Pancreas (tissue), 10 donors: ENCODE measurements at regions not wholly inside any gene's neighbourhood (a gene's known extent, or its start where the extent isn't known, plus 50 kb on each side); places are given as distances from the start of the nearest gene placed in this dataset.

Experiments
- ATAC-seq, 4 donors: fragments of 200-7000 bp; cut with Tn5 transposase; one replicate each; pipeline versions ENCODE4 v1.8.0 to v1.9.1; 2020; ENCODE audit warnings: mild to moderate bottlenecking in 4 of 4, moderate library complexity in 4 of 4
- DNase-seq, 6 donors: peaks; one replicate each; pipeline ENCODE4 v3.0.0-alpha.2; 2020
- FAIRE-seq: peaks from 2 replicates; lab custom pipeline; 2012; peaks lifted over from hg19 to GRCh38; lab: Jason Lieb, UNC
- H3K27ac ChIP-seq, 4 donors: fragments of 200-600 bp; sonication (generic); 1 replicate in 3 of 4; 2 replicates in 1 of 4; pipeline versions ENCODE4 v1.5.0 to v1.8.0; 2020
- H3K27me3 ChIP-seq, 4 donors: fragments of 200-600 bp; one replicate each; pipeline ENCODE4 v1.8.0; 2021
- H3K36me3 ChIP-seq, 3 donors: fragments of 200-600 bp; sonication (generic) in 1 of 3; one replicate each; pipeline versions ENCODE4 v1.5.0 to v1.8.0; 2020 to 2021
- H3K4me1 ChIP-seq, 3 donors: fragments of 200-600 bp; one replicate each; pipeline ENCODE4 v1.8.0; 2021
- H3K4me3 ChIP-seq, 4 donors: fragments of 200-600 bp; sonication (generic) in 2 of 4; one replicate each; pipeline versions ENCODE4 v1.5.0 to v1.8.0; 2020 to 2021
- H3K9me3 ChIP-seq, 4 donors: fragments of 200-600 bp; one replicate each; pipeline ENCODE4 v1.8.0; 2021
- WGBS, 2 donors: extraction: QIAGEN DNeasy Blood & Tissue Kit; methylation state at CpG; one replicate each; pipeline ENCODE4 v1.1.7; 2013; 5-methylcytosine and 5-hydroxymethylcytosine counted together
- intact Hi-C, 3 donors: fragments of 100-400 bp; cut with DNase I; formaldehyde crosslinking; loops; one replicate each; pipeline versions ENCODE4 v1.11.1 to v1.14.2; 2022
- TF ChIP-seq, protein P1 (sequence below), 4 donors: fragments of 200-600 bp; sonication (generic) in 3 of 4; IDR thresholded peaks; one replicate each; pipeline versions ENCODE4 v1.5.0 to v1.8.0; 2021; ENCODE audit warnings: antibody characterized with exemption in 4 of 4
- donor health status: healthy with polysubstance abuse.
- donor health status: DM: no; HTN: no; CAD: no; lungs with moderate emphysema.
- donor health status: DM: no; HTN: no; CAD: no.
- donor health status: control.
- donor health status: control.
- donor health status: Bipolar disorder and iron deficiency.
- donor health status: DM: yes; HTN: yes; CAD: no.
- donor health status: DM: no; HTN: no; CAD: no.
- donor health status: DM: no; HTN: no; CAD: no.
- donor health status: DM: yes; HTN: yes; CAD: no.

DNA sequence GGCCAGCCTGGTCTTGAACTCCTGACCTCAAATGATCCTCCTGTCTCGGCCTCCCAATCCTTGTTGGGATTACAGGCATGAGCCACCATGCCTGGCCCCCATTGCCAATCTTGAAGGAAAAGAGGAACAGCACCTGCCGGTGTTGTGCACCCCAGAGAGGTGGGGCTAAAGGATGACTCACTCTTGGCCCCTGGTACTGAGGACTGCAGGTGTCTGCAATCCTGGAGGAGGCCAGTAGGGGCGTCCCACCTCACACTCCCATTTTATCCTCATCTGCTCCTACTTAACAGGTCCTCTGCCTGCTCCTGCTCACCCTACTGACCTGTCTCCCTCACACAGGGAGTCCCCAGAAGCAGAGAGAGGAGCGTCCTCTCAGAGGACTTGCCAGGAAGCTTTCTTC is 390.4 kb downstream of the ARHGEF28 start:
- Histone ChIP-seq H3K27me3 (no peaks in the 10 kb centered on the region), H3K27ac (no peak overlapping the region), H3K4me3 (no peak overlapping the region), H3K36me3 (no peaks in the 10 kb centered on the region), H3K9me3 (no peaks in the 10 kb centered on the region), H3K4me1 (no peaks in the 10 kb centered on the region)
- WGBS, 2 donors: 75 to 76% methylated on average over 4 of the region's 4 CpGs
- DNase-seq (no peak), ATAC-seq (no peak), FAIRE-seq (no peak)
- intact Hi-C loops: no loop called here
- TF ChIP-seq, protein P1, sequence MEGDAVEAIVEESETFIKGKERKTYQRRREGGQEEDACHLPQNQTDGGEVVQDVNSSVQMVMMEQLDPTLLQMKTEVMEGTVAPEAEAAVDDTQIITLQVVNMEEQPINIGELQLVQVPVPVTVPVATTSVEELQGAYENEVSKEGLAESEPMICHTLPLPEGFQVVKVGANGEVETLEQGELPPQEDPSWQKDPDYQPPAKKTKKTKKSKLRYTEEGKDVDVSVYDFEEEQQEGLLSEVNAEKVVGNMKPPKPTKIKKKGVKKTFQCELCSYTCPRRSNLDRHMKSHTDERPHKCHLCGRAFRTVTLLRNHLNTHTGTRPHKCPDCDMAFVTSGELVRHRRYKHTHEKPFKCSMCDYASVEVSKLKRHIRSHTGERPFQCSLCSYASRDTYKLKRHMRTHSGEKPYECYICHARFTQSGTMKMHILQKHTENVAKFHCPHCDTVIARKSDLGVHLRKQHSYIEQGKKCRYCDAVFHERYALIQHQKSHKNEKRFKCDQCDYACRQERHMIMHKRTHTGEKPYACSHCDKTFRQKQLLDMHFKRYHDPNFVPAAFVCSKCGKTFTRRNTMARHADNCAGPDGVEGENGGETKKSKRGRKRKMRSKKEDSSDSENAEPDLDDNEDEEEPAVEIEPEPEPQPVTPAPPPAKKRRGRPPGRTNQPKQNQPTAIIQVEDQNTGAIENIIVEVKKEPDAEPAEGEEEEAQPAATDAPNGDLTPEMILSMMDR (IDR thresholded peaks at IDR 0.05): no peak

DNA sequence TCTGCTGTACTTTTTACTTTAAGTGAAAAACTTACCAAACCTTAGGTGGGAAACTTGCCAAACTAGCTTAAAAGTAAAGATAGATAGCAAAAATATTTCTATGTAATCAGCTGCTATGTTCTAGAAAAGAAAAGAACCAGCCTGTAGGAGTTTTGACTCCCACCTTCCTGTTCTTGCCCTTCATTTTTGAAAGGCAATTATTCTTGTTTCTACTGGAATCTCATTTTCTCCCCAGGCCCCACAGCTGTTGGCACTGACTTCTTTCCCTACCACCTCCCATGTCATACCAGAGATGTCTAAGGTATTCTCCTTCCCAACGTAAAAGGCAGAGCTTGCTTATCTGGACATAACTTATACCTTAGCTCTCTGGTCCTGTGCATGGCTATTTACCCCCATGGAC is 389.7 kb downstream of the ARHGEF28 start:
- 91 to 92% methylated on average over 1 of the region's 1 CpG for WGBS, 2 donors
- H3K4me3 ChIP-seq: no peak overlapping the region
- TF ChIP-seq, protein P1 (IDR thresholded peaks at IDR 0.05): no peak
- H3K4me1 ChIP-seq: no peaks in the 10 kb centered on the region
- FAIRE-seq: no peak
- no peaks in the 10 kb centered on the region for H3K36me3 ChIP-seq
- no peak for DNase-seq
- H3K27me3 ChIP-seq: no peaks in the 10 kb centered on the region
- intact Hi-C loops: no loop called here
- no peak overlapping the region for H3K27ac ChIP-seq
- H3K9me3 ChIP-seq: no peaks in the 10 kb centered on the region
- no peak for ATAC-seq

DNA sequence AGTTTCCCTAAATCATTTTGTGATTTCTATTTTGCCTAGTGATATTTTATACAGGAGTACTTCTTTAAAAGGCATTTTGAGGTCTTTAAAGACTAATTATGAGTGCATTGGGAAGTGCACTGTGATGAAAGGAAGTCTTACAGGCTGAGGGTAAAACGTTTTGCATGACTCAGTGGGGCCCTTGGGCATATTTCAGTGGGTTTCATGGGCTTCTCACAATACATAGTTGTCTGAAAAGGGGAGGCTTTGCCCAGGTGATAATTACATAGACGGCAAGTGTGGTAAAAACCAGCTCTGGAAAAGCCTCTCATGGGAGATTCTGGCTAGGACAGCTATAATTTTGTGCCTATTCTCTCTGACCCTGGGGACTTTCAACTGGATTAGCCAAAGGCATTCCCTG is 387.2 kb downstream of the ARHGEF28 start:
- TF ChIP-seq, protein P1 (IDR thresholded peaks at IDR 0.05): no peak
- Histone ChIP-seq H3K36me3 (no peaks in the 10 kb centered on the region), H3K4me3 (no peak overlapping the region), H3K27me3 (no peaks in the 10 kb centered on the region), H3K9me3 (no peaks in the 10 kb centered on the region), H3K27ac (no peak overlapping the region), H3K4me1 (no peaks in the 10 kb centered on the region)
- DNase-seq (no peak), ATAC-seq (no peak), FAIRE-seq (no peak)
- intact Hi-C loops: no loop called here
- 64 to 66% methylated on average over 2 of the region's 2 CpGs for WGBS, 2 donors

DNA sequence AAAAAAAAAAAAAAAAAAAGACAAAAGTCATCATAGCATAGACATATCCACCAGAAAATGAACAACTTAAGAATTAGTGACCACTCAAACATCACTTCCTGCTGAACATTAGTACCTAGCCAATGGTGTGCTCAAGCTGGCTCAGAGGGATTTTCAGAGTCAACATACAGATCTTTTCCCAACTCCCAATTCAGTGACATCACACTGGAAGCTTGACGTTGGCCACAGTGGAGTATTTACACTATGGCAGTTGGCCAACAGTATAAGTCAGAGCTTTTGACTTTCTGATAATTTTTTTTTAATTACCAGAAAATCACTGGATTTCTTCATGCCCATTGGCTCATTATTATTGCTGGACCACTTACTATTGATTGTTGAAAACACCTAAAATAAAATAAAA is 383.5 kb downstream of the ARHGEF28 start:
- WGBS, 2 donors: 14 to 18% methylated on average over 1 of the region's 1 CpG
- no peaks in the 10 kb centered on the region for H3K9me3 ChIP-seq
- H3K4me3 ChIP-seq: no peak overlapping the region
- H3K27ac ChIP-seq: no peak overlapping the region
- ATAC-seq (no peak), DNase-seq (no peak), FAIRE-seq (no peak)
- H3K27me3 ChIP-seq: no peaks in the 10 kb centered on the region
- TF ChIP-seq, protein P1 (IDR thresholded peaks at IDR 0.05): no peak
- H3K4me1 ChIP-seq: no peaks in the 10 kb centered on the region
- intact Hi-C loops: no loop called here
- H3K36me3 ChIP-seq: no peaks in the 10 kb centered on the region

DNA sequence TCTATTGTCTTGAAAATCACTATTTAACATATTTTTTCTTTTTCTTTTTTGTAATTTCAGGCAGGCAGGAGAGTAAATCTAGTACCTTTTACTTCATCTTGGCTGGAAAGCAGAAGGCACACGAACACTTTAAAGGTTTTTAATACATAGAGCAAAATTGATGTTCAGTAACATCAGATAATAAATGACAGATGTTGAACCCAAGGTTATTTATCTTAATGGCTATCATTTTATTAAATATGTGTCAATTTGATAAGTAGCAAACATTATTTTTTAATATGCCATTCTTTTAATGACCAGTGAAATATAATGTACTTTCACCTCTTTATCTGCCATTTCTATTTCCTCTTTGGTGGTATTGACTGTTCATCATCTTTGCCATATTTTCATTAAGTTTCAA is 381.2 kb downstream of the ARHGEF28 start:
- Histone ChIP-seq H3K36me3 (no peaks in the 10 kb centered on the region), H3K4me3 (no peak overlapping the region), H3K4me1 (no peaks in the 10 kb centered on the region), H3K9me3 (no peaks in the 10 kb centered on the region), H3K27ac (no peak overlapping the region), H3K27me3 (no peaks in the 10 kb centered on the region)
- WGBS, 2 donors: 0 to 2% methylated on average over 1 of the region's 1 CpG
- DNase-seq (no peak), ATAC-seq (no peak), FAIRE-seq (no peak)
- TF ChIP-seq, protein P1 (IDR thresholded peaks at IDR 0.05): no peak
- intact Hi-C loops: no loop called here
